Esophagus squamous epithelium (tissue), 4 donors: ENCODE measurements at regions not wholly inside any gene's neighbourhood (a gene's known extent, or its start where the extent isn't known, plus 50 kb on each side); places are given as distances from the start of the nearest gene placed in this dataset.

Experiments used
- CTCF ChIP-seq, 6 experiments: fragments of 450-650 bp in 4 of 6; fragments of 200-600 bp in 2 of 6; sonication (generic) in 2 of 6; IDR thresholded peaks; one replicate each; pipeline ENCODE4 v1.5.1; 2016 to 2019; ENCODE audit warnings: antibody characterized with exemption in 6 of 6, mild to moderate bottlenecking in 4 of 6, moderate library complexity in 4 of 6
- POLR2A ChIP-seq, 4 donors: fragments of 450-650 bp; IDR thresholded peaks; one replicate each; pipeline ENCODE4 v1.6.1; 2017; ENCODE audit warnings: antibody characterized with exemption in 4 of 4, mild to moderate bottlenecking in 4 of 4, moderate library complexity in 3 of 4

GRCh38 chrX:46251755-46252154, 293.5 kb downstream of the ZNF674 start:
- TF ChIP-seq CTCF (IDR thresholded peaks at IDR 0.05) (no peak), POLR2A (IDR thresholded peaks at IDR 0.05) (no peak)
